KBM-7 (cell line): ENCODE measurements at regions not wholly inside any gene's neighbourhood (a gene's known extent, or its start where the extent isn't known, plus 50 kb on each side); places are given as distances from the start of the nearest gene placed in this dataset.
A peak's percentile ranks its signal among the peaks of the same experiment; 100 is the strongest.
"Not testable (repeated sequence)": the region's sequence is repeated elsewhere in the genome, so short reads cannot be mapped to it uniquely, and the experiment has no call there.

ENCODE experiments used
- DNase-seq: peaks from one replicate; pipeline ENCODE4 v3.0.0-alpha.2; 2015
- in situ Hi-C: fragments of 300-500 bp; cut with MboI; formaldehyde crosslinking; loops from 2 replicates; pipeline ENCODE4 v1.14.3; 2020; ENCODE audit warnings: low sequenced_read_pairs, low pct_unique_long_range_greater_than_20kb, mixed read lengths

DNA sequence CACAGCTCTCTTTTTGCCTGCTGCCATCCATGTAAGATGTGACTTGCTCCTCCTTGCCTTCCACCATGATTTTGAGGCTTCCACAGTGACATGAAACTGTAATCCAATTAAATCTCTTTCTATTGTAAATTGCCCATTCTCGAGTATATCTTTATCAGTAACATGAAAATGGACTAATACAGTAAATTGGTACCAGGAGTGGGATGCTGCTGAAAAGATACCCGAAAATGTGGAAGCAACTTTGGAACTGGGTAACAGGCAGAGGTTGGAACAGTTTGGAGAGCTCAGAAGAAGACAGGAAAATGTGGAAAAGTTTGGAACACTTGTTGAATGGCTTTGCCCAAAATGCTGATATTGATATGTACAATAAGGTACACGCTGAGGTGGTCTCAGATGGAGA is 1117.9 kb downstream of the PLA2G4A start:
- DNase-seq, in situ Hi-C loops: not testable (repeated sequence)

DNA sequence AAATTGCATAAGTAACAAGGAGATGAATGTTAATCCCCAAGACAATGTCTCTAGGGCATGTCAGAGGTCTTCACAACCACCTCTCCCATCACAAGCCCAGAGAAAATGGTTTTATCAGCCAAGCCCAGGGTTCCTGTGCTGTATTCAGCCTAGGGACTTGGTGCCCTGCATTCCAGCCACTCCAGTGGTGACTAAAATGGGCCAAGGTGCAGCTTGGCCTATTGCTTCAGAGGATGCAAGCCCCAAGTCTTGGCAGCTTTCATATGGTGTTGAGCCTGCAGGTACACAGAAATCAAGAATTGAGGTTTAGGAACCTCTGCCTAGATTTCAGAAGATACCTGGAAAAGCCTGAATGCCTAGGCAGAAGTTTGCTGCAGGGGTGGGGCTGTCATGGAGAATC is 1118.6 kb downstream of the PLA2G4A start:
- in situ Hi-C loops, result no loop called here
- DNase-seq, result no peak

DNA sequence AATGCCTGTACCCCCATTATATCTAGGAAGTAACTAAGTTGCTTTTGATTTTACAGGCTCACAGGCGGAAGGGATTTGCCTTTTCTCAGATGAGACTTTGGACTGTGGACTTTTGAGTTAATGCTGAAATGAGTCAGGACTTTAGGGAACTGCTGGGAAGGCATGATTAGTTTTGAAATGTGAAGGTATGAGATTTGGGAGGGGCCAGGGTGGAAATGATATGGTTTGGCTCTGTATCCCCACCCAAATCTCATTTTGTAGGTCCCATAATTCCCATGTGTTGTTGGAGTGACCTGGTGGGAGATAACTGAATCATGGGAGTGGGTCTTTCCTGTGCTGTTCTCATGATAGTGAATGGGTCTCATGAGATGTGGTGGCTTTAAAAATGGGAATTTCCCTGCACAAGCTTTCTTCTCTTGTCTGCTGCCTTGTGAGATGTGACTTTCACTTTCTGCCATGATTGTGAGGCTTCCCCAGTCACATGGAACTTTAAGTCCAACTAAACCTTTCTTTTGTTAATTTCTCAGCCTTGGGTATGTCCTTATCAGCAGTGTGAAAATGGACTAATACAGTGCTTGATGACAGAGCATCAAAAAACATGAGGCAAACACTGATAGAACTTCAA is 1119.5 kb downstream of the PLA2G4A start:
- DNase-seq, result no peak
- in situ Hi-C loops, result no loop called here

DNA sequence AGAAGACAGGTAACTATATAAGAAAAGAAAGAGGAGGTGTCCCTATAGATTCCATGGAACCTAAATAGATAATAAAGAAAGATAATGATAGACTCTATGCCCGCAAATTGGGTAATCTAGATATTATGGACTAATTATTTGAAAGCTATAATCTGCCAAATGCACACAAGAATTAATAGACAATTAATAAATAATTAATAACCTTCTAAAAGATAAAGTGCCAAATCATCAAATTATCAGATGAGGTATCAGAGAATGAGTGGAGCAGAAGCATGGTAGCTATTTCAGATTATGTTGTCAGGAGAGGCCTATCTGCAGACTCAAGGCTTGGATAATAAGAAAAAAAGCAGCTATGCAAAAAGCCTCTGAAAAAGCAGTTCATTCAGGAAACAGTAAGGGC is 1120.8 kb downstream of the PLA2G4A start:
- DNase-seq, result no peak
- in situ Hi-C loops, result no loop called here

DNA sequence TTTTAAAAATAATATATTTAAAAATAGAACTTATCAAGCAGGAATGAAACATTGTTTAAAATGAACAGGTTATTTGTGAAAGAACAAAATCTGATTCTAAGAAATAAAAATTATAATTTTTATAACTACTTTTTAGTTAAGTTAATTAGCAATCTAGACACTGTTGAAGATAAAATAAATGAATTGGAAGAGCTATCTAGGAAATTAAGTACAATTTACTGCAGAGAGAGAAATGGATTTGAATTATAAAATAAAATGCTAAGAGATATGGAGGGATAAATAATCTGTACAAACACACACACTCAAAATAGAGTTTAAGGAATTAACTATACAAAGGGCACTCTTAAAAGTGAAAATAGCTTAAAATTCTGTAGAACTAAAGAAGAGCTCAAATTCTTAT is 1123.1 kb downstream of the PLA2G4A start:
- in situ Hi-C loops, result no loop called here
- no peak for DNase-seq

DNA sequence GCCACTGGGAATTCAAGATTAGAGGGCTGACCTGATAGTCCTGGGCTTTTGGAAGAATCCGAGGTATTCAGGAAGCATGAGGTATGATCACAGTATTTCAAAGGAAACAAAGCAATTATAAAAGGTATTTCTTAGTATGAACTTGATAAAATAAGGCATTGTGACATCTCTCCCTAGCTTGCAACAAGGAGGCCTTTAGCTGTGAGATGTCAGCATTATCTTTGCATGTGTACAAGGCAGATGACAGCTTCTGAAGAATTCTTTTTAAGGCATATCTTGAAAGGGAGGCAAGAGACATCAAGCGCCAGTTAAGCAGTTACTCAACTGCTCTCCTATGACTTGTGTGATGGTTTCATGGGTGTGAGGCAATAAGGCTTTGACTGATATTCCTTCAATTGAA is 1123.7 kb downstream of the PLA2G4A start:
- in situ Hi-C loops, result no loop called here
- no peak for DNase-seq

DNA sequence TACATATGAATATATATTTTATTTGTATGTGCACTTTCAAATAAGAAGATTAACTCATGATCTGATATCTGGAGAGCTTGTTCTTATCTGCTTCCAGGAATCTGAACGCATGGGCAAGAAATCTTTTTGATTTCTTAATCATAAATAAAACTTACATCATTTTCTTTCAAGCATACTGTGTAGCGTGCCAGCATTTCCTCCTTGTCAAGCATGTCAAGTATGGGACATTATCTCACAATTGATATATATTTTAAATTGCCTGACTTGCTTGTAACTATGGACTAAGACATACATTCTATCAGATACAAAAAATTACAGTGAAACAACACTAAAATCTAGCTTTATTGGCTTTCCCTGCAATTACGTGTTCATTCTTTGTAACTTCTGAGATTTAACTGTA is 1128.2 kb downstream of the PLA2G4A start:
- in situ Hi-C loops, result no loop called here
- no peak for DNase-seq

DNA sequence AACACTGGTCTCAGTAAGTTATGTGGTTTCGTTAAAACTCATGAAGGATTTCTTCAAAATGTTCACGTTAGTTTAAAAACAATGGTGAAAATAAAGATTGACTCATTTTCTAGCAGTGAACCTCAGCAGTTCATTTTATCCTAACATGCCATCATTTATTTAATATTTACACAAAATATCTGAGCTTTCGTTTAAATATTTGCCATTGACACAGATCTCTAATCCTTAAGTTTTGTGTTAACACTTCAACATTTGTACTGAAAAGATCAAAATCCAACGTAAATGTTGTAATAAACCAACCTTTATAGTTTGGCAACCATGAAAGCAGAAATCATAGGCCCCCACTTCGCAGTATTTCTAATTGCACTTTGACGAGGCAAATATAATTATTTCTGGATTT is 1129.5 kb downstream of the PLA2G4A start:
- DNase-seq, result no peak
- in situ Hi-C loops, result no loop called here

DNA sequence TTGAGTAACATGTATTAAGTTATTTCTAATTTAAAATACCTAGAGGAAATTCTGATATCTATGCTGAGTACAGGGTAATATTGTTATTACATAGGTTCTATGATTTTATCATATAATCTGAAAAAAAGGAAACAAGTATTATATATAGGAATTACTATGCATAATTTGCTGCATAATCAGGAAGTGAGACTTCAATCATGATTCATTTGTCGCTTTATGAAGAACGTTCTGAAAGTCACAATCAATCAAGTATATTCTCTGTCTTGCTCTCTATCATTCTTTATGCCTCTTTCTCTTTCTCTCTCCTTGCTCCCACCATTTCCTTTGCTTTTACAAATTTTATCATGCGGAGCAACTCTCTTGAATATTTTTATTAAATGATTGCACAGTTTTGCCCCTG is 1130.3 kb downstream of the PLA2G4A start:
- in situ Hi-C loops, result no loop called here
- no peak for DNase-seq

DNA sequence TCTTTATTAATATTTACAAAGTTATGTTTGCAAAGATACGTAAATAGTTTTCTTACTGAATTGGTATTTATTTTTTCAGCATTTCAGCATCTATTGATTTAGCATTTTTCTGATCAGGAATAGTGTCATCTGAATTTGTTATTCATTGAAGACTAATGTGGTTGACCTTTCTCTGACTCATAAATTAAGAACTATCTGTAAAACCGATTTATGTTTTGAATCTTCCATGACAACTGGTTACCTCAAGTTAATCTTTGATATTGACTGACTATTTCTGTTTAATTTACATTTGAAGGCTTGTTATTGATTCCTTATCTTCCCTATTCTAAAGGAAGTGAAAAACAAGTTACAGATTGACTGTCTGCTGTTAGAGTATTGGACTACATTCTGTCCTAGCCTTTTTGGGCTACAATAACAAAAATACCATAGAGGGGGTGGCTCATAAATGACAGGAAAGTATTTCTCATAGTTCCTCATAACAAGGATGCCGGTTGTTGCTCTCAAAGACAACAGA is 1131.4 kb downstream of the PLA2G4A start:
- DNase-seq, result no peak
- in situ Hi-C loops, result no loop called here

DNA sequence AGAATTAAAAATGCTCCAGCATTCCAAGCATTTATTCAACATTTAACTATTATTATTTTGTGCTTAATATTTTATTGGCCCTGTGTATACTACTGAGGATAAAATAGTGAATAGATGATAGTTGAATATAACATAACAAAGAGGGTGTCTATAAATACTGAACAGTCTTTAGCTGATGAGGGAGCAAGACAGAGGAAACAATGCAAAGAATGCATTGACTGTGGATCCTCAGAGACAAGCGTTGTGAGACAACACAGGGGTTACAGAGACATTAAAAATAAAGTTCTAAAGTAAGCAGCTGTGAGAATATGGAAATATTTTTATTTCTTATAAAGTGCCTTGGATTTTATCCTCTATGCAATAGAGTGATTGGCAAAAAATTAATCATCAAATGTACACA is 1133.1 kb downstream of the PLA2G4A start:
- in situ Hi-C loops, result no loop called here
- DNase-seq, result no peak

DNA sequence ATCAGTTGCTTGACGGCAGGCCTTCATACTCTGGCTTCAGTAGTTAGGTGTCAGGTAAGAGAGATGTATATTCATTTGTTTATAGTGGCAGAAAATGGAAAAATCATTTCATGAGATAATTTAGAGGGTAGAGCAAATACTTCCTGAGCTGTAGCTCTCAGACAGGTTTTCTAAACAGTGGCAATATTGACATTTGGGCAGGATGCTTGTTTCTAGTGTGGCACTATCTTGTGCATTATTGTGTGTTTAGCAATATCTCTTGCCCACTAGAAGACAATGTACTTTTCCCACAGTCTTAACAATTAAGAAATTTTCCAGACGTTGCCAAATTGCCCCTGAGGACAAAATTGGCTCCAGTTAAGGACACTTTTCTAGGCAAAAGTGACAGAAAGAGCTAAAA is 1143.1 kb downstream of the PLA2G4A start:
- DNase-seq, result no peak
- in situ Hi-C loops, result no loop called here

DNA sequence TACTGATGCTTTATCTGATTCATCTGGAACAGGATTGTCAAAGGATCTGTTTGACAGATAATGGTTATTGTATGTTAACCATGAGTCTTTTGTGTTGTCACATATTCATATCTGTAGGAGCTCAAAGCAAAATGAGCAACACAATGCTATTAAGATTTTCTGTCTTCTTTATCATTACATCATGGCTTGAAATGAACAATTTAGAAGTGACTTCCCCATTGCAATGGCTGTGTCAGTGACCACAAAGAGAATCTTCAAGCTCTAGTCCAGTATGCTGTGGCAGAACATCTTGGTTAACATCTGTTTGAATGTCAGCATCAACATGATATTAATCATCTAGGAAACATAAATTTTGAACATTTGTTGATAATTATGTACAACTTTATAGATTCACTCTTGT is 1148.5 kb downstream of the PLA2G4A start:
- no peak for DNase-seq
- in situ Hi-C loops, result no loop called here

DNA sequence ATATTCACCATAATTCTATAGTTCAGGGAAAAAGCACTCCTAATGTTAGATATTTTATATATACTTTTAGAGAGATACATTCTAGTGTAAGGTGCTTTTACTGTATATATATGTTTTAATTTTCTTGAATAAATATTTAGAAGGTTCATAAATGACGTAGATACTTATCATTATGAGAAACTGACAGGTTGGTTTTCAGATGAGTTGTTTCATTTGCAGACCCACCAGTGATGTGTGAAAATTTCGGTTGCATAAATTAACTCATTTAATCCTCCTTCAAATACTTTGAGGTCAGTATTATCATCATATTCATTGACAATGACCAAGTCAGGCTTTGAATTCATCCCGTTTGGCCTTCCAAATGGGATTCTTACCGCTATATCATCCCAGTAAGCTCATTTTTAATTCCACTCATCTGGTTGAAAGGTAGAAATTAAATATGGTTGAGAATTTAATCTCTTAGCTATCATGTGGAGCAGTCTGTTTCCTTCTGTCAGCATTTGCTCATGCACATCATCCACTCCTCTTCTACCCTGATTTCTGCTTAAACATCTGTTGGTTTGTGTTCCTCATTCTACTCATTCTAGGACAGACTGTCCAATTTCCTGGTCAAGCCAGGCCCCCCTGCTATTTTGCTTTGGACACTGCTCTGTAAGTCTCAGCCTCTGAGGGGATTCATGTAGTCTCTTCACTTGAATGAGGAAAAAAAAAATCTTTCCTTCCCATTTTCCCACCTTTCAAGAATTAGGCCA is 1156.6 kb downstream of the PLA2G4A start:
- in situ Hi-C loops, result no loop called here
- no peak for DNase-seq

DNA sequence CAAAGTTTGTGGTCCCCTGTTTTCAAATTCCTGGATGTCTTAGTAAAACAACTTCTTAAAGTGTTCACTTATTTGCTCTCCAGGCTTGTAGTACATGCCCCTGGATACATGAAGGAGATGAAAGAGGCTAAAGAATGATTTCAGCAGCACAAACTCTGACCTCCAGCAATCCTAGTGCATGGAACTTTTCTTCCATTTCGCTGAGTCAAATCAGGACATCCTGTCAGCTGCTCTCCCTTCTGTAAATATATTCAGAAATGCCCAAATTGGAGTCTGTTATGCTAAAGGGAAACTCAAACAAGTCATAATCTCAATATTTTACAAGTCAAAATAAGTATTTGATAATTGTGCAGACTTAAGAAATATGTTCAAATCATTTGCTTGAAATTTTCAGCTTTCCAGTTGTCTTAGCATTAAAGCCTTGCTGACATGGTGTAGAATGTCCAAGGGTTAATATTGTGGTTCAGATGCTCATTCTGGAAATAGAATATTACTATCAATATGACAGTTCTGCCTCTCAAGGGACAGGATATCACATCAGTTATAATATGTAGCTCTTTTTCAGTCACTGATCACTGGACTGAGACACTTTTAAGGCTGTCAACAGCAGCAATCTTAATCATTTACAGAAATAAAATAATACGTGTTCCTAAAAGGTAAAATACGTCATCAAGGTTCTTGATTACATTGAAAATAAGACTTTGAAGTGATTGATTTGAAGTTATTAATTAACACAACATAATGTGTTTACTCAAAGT is 1157.3 kb downstream of the PLA2G4A start:
- no peak for DNase-seq
- in situ Hi-C loops, result no loop called here

DNA sequence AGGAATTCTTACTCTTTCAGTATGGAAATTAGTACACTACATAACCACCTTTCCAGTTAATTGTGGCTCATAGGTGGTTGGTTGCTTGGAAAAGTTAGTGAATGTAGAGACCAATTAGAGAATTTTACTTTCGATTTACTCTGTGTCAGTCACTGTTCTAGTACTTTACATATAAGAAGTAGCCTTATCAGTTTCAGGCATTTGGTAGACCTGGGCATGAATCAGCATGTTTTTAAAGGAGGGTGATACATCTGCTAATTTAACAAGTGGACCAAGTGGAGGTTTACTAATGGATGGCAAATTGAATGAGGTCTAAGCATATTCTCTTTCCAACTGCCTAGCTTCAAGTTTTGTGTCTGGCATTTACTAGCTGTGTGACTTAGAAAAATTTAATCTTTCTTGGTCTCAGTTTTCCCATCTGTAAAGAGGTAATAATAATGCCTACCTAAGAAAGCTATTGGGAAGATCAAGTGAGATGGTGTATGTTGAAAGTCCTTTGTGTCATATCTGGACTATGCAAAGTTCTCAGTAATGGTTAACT is 1158.6 kb downstream of the PLA2G4A start:
- in situ Hi-C loops, result no loop called here
- no peak for DNase-seq

DNA sequence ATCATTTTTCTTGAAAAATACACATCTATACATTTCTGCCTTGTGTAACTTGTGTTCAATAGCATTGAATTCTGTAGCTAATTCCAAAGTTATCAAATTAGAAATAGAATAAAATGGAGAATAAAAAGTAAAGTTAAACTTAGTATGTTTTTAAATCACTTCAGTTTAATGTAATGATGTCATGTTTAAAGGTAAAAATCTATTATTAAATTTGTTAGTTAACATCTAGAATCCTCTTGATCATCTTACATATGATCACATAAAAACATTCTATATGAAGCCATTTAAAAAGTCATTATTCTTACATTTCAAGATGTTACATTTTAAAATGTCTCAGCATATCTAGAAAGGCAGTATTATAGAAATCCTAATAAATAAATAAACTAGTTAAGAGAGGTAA is 1163.2 kb downstream of the PLA2G4A start:
- no peak for DNase-seq
- in situ Hi-C loops, result no loop called here

DNA sequence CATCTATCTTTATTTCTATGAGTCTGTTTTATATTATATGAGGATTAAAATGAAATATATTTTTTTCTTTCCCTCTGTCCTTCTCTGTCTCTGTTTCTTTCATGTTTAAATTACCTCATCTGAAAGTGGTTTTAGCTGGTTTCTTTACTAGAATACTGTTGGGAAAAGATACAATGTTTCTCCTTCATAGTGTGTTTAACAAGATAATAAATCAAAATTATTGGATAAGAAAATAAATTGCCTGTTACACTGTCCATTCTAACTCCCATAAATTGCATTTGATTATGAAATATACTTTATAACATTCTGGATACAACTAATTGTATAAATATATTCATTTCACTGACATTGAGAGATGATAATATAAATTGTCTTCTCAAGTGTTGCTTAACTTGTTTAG is 1168.0 kb downstream of the PLA2G4A start:
- in situ Hi-C loops, result no loop called here
- DNase-seq, result no peak

DNA sequence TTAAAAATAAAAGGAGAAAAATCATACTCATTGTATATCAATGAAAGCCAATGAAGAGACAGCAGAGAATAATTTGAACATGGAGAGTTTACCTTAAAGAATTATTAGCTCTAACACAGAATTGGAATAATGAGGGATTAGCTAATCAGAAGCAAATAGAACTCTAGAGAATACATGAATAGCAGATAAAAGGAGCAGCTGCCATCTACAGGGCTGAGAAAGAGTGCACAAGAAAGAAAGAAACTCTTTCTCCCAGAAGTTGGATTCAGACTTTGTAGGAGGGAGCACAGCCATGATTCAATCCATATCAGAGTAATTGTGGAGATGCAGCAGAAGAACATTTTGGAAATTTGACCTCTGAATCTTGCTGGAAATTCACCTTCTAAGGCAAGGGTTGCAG is 1171.2 kb downstream of the PLA2G4A start:
- in situ Hi-C loops, result no loop called here
- no peak for DNase-seq

DNA sequence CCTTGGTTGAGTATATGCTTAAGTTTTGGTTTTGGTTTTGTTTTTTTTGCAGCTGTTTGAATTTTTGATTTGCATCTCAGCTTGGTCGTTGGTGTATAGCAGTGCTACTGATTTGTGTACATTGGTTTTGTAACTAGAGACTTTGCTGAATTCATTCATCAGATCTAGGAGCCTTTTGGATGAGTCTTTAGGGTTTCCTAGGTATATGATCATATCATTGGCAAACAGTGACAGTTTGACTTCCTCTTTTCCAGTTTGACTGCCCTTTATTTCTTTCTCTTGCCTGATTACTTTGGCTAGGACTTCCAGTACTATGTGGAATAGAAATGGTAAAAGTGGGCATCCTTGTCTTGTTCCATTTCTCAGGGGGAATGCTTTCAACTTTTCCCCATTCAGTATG is 1174.9 kb downstream of the PLA2G4A start:
- DNase-seq, result peak; percentile 3
- in situ Hi-C loops, result not testable (repeated sequence)
